ENCODE measurements at regions not wholly inside any gene's neighbourhood (a gene's known extent, or its start where the extent isn't known, plus 50 kb on each side); places are given as distances from the start of the nearest gene placed in this dataset.

- TF ChIP-seq YY1 (IDR thresholded peaks at IDR 0.05; ENCODE audit: insufficient read depth, insufficient read length) = no peak
- no peak for TF ChIP-seq ZNF274 (IDR thresholded peaks at IDR 0.05; ENCODE audit: low read depth, low read length)
Observed at GRCh38 chr6:168981187-168981586, 272.5 kb downstream of the THBS2 start.
